LNCaP clone FGC (cell line): ENCODE measurements at regions not wholly inside any gene's neighbourhood (a gene's known extent, or its start where the extent isn't known, plus 50 kb on each side); places are given as distances from the start of the nearest gene placed in this dataset.

Experiments
- DNase-seq: peaks from one replicate; pipeline ENCODE4 v3.0.0-alpha.2; 2011; ENCODE audit warnings: low read depth
- H3K4me3 ChIP-seq: 2 replicates; pipeline ENCODE4 v1.5.1; 2011; ENCODE audit warnings: mild to moderate bottlenecking, low read depth, low read length, control low read depth
- TF ChIP-seq, protein P1 (sequence below): IDR thresholded peaks from 2 replicates; pipeline ENCODE4 v1.5.1; 2012; ENCODE audit warnings: mild to moderate bottlenecking; ENCODE audit not compliant: control insufficient read depth, insufficient read depth; ENCODE audit errors: extremely low read depth

DNA sequence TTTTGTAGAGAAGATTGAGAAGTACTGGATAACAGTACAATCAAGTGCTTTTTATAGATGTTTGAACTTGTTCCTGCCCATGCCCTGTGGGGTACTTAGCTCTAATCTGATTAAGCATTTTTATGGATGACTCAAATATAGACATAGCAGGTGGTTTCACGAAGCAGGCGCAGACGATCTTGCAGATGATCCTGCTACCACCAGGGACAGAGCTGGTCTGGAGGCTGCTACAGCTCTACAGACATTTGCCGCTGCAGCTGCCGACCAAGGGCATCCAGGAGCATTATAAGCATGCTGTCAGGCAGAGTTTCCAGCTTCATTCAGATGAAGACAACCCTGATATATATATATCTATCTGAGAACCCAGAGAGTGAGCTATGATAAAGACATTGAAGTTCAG lies 650.4 kb downstream of the NXPH1 start:
- peak; percentile 31 for DNase-seq
- TF ChIP-seq, protein P1, sequence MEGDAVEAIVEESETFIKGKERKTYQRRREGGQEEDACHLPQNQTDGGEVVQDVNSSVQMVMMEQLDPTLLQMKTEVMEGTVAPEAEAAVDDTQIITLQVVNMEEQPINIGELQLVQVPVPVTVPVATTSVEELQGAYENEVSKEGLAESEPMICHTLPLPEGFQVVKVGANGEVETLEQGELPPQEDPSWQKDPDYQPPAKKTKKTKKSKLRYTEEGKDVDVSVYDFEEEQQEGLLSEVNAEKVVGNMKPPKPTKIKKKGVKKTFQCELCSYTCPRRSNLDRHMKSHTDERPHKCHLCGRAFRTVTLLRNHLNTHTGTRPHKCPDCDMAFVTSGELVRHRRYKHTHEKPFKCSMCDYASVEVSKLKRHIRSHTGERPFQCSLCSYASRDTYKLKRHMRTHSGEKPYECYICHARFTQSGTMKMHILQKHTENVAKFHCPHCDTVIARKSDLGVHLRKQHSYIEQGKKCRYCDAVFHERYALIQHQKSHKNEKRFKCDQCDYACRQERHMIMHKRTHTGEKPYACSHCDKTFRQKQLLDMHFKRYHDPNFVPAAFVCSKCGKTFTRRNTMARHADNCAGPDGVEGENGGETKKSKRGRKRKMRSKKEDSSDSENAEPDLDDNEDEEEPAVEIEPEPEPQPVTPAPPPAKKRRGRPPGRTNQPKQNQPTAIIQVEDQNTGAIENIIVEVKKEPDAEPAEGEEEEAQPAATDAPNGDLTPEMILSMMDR, result peak; percentile 41
- no peak overlapping the region for H3K4me3 ChIP-seq

DNA sequence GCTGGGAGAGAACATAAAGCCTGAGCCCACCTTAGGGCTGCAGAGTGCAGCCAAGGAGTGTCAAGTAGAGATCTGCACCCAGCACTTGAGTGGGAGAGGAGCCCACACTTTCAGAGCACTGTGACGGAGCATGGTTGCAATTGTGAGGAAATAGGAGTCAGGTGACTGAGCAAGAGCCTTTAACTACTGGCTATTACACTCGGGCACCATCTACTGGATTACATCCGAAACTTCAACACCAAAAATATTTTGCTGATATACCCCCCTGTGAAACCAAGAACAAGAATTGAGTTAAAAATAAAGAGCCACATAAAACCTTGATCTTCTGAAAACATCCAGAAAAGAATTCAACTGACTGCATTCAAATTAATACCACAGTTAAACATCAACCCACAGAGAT lies 657.9 kb downstream of the NXPH1 start:
- TF ChIP-seq, protein P1, result peak; percentile 24; the same call in 1 of the 2 replicates
- no peak for DNase-seq
- H3K4me3 ChIP-seq, result no peak overlapping the region

DNA sequence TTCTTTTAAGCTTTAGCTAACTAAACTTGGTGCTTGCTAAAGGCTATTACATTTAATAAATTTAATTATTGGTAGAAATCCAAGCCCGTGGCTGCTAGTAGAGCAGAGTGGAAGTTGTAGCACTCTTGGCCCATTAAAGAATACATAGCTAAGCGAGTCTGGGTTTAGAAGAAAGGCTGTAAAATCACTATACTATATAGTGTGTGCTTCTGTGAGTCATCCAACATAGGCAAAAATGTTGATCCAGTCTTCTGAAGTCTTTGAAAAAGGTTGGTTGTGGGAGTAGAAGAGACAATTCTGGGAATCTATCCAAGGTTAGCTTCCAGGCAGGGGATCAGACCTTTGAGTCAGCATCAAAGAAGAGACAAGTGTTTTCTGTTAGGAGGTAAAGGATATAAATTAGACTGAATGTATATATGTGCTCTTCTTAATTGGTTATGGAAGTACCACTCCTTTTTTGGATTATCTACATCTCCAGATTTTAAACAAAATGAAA lies 664.2 kb downstream of the NXPH1 start:
- no peak overlapping the region for H3K4me3 ChIP-seq
- DNase-seq, result no peak
- TF ChIP-seq, protein P1, result no peak

DNA sequence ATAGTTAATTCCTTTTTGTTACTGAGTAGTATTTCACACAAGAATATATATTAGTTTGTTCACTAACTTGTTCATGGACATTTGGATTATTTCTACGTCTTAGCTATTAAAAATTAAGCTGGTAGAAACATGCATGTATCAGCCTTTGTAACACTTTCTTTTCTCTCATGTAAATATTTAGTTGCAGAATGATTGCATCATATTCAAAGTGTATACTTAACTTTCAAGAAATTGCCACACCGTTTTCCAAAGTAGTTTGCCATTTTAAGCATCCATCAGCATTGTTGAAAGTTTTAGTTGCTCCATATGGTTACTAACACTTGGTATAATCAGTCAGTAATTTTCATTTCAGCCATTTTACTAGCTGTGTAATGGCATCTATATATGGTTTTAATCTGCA lies 666.9 kb downstream of the NXPH1 start:
- TF ChIP-seq, protein P1, result no peak
- no peak overlapping the region for H3K4me3 ChIP-seq
- DNase-seq, result no peak

DNA sequence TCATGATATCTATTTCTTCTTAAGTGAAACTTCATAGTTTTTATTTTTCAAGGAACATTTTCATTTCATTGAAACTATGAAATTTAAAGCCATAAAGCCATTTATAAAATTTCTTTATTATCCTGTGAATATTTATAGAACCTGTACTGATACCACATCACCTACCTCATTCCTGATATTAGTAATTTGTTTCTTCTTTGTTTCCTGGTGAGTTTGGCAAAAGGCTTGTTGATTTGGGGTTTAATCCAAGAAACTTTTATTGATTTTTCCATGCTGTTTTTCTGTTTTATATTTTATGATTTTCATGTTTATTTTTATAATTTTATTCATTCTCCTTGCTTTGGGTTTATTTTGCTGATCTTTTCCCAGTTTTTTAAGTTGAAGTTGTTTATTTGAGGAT lies 669.4 kb downstream of the NXPH1 start:
- H3K4me3 ChIP-seq, result no peak overlapping the region
- TF ChIP-seq, protein P1, result no peak
- DNase-seq, result peak; percentile 26

DNA sequence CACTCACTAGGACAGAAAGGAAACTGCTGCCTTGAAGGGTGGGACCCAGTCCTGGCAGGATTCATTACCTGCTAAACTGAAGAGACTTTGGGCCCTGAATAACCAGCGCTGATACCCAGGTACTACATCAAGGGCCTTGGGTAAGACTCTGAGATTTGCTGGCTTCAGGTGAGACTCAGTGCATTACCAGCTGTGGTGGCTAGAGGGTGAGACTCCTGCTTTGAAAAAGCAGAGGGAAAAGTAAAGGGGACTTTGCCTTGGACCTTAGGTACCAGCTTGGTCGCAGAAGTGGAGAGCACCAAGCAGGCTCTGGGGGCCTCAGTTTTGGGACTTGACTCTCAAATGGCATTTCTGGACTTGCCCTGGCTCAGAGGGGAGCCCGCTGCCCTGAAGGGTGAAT lies 673.3 kb downstream of the NXPH1 start:
- H3K4me3 ChIP-seq, result no peak overlapping the region
- no peak for DNase-seq
- TF ChIP-seq, protein P1, result no peak

DNA sequence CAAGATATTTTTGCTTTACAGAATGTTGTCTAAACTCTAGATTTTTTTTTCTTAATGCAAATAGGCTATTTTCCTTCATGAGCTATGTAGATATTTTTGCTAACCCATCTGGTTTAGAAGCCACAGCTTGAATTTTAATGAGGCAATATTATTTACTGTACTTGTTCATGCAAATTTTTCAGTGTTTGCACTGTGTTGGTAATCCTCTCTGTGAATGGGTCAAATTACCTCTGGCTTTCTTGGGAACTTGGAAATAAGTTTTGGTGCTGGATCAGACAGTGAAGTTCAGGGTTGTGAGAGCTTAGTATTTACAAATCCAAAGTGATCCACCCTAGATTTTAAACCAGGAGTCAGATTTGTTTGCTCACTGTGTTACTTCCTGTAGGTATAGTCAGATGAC lies 686.9 kb downstream of the NXPH1 start:
- DNase-seq, result peak; percentile 25
- TF ChIP-seq, protein P1, result no peak
- H3K4me3 ChIP-seq, result no peak overlapping the region
